Epithelial cell of prostate (primary cell): ENCODE measurements at regions not wholly inside any gene's neighbourhood (a gene's known extent, or its start where the extent isn't known, plus 50 kb on each side); places are given as distances from the start of the nearest gene placed in this dataset.
"Not testable (repeated sequence)": the region's sequence is repeated elsewhere in the genome, so short reads cannot be mapped to it uniquely, and the experiment has no call there.

ENCODE experiments used
- DNase-seq: peaks from one replicate; pipeline ENCODE4 v3.0.0-alpha.2; 2011; ENCODE audit warnings: low read depth, low spot score
- H3K27ac ChIP-seq: fragments of 450-650 bp; 2 replicates; pipeline ENCODE4 v1.5.1; 2017; ENCODE audit warnings: mild to moderate bottlenecking

- no peak overlapping the region for H3K27ac ChIP-seq
- no peak for DNase-seq
Observed at GRCh38 chr4:109378511-109378910, 55.1 kb upstream of the SEC24B start.

- DNase-seq = no peak
- no peak overlapping the region for H3K27ac ChIP-seq
Observed at GRCh38 chr4:109378076-109378475, 55.5 kb upstream of the SEC24B start.

GRCh38 chr4:109375778-109376414, 57.7 kb upstream of the SEC24B start:
- peak overlapping the region; percentile 23 for H3K27ac ChIP-seq
- no peak for DNase-seq

GRCh38 chr4:109368661-109369060, 65.0 kb upstream of the SEC24B start:
- DNase-seq = no peak
- no peak overlapping the region for H3K27ac ChIP-seq

GRCh38 chr4:109365939-109366338, 63.5 kb upstream of the COL25A1 start:
- peak; percentile 60 for DNase-seq
- H3K27ac ChIP-seq = peak overlapping the region; percentile 65

GRCh38 chr4:109365297-109365696, 62.8 kb upstream of the COL25A1 start:
- peak overlapping the region; percentile 65 for H3K27ac ChIP-seq
- not testable (repeated sequence) for DNase-seq

- H3K27ac ChIP-seq = no peak overlapping the region
- no peak for DNase-seq
Observed at GRCh38 chr4:109359040-109359646, 56.7 kb upstream of the COL25A1 start.

GRCh38 chr4:109355835-109356234, 53.4 kb upstream of the COL25A1 start:
- H3K27ac ChIP-seq = no peak overlapping the region
- no peak for DNase-seq

- DNase-seq = no peak
- no peak overlapping the region for H3K27ac ChIP-seq
Observed at GRCh38 chr4:109352941-109353340, 50.5 kb upstream of the COL25A1 start.
